NCI-H446 treated with DMSO at 0.1 percent for 48 hours (cell line): ENCODE measurements at regions not wholly inside any gene's neighbourhood (a gene's known extent, or its start where the extent isn't known, plus 50 kb on each side); places are given as distances from the start of the nearest gene placed in this dataset.

ENCODE experiments used
- DNase-seq: peaks from one replicate; lab custom pipeline; 2025; lab: John Stamatoyannopoulos, UW

DNA sequence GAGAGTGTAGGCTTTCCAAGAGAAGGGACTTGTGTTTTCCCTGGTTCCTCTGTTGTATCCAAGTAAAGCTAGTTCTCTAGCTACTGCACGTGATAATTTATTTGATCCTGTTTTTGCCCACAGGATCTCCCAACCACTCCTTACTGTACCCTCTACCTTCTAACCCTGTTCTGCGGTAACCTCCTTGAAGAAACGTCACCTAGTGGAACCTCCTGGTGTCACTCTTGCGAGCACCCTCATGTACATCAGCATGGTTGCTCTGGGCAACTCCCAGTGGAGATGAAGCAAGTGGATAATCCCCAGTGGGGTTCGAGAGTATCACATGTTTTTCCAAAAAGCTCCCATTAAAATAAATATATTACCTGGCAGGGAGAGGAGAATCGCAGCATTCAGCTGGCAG, 108.9 kb upstream of the CLMP start:
- DNase-seq: no peak

GRCh38 chr11:123302751-123303195, 107.7 kb upstream of the CLMP start:
- DNase-seq: no peak

GRCh38 chr11:123301696-123302400, 106.8 kb upstream of the CLMP start:
- no peak for DNase-seq

GRCh38 chr11:123301013-123301591, 106.1 kb upstream of the CLMP start:
- DNase-seq: peak; percentile 26

DNA sequence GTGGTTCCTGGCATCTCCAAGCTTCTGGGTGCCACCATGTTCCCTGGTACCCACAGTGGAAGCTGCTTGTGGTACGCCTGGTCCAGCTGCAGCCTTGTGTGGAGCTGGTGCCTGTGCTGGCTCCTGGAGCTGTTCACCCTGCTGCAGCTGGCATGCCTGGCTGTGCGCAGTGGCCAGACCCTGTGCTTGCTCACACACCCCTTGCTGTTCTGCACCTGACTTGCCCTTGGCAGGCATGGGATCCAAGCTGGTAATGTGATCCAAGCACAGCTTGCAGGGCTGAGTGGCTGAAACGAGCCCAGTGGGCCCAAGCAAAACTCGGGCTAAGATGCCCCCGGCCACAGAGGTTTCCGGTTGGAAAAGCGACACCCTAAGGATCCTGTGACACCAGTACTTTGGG, 104.7 kb upstream of the CLMP start:
- DNase-seq: no peak

DNA sequence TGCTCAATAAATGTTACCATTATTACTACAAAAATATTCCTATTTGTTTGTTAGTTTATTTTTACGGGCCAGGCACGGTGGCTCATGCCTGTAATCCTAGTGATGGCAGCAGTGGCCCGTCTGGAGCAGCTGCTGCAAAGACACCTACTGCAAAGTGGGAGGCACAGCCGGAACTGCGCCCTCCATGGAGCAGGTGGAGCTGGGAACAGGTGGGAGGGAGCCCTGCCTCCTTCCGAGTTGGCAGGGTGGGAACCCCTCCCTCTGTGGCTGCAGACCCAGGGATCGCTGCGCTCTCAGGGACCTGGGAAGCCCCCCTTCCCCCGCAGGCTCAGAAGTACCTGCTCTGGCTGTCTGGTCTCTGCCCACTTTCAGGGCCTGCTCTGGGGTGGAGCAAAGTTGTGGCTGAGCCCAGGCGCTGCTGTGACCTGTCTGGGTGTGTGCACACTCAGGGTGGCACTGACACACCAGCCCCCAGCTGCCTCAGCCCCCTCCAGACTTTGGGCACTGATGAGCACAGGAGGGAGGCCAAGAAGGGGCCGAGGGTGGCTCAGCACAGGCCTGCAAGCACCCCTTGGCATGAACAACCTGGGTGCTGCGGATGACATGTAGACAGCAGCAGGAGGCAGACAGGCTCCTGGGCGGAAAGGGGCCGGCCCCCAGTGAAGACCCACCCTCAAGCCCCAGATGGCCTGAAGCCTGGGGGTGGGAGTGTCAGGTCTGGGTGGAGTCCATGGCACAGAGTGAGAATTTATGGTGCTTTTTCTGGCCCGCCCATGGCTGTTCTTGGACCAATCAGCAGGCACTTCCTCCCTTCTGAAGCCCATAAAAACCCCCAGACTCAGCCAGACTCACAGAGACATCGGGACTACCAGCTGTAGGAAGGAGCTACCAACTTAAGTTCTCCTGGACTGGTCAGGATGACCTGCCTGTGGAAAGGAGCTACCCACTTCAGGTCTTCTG, 103.7 kb upstream of the CLMP start:
- DNase-seq: no peak

DNA sequence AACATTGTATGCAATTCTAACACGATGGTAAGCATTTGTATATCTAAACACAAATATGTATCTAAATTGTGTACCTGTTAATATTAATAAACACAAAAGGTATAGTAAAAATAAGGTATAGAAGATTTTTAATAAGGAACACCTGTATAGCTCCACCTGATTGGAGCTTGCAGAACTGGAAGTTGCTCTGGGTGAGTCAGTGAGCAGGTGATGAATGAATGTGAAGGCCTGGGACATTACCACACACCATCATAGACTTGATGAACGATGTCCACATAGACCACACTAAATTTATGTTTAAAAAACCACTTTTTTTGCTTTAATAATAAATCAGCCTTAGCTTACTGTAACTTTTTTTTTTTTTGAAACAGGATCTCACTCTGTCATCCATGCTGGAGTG, 97.6 kb upstream of the CLMP start:
- no peak for DNase-seq

GRCh38 chr11:123291201-123291869, 96.3 kb upstream of the CLMP start:
- DNase-seq: no peak

- no peak for DNase-seq
These were observed 91.7 kb upstream of the CLMP start for GRCh38 chr11:123286761-123287160.

DNA sequence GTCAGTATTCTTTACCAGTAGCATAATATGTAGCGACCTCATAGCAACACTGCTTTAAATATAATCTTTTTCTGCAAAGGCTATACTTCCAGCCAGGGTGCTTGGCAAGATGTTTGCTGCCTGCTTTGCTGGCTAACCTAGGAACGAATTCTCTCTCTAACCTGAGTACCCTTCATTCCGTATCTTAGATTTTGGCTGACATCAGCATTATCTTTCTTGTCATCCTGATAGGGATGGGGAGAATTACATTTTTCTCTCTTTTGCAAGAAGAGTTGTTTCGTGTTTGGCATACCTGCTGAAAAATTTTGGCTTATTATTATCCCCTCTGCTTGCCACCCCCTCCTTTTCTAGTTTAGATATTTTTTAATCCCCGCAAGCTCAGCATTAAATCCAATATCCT, 91.2 kb upstream of the CLMP start:
- no peak for DNase-seq

- no peak for DNase-seq
These were observed 89.4 kb upstream of the CLMP start for GRCh38 chr11:123284454-123284853.

GRCh38 chr11:123282597-123282996, 87.5 kb upstream of the CLMP start:
- DNase-seq: no peak

DNA sequence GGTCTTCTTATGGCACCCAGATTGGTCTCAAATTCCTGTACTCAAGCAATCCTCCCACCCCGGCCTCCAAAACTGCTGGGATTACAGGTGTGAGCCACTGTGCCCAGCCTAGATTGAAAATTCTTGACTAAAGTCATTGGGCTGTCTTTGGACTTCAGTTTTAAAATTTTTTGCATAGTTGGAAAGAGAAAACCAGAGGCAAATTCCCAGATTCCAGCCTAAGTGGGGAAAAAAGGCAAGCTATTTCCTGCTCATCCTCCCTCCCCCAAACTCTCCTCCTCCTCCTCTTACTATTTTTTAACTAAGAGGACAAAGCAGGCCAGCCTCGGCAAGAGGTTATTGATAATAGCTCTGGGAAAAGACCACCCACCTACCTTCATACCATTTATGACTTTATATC, 78.6 kb upstream of the CLMP start:
- DNase-seq: no peak

GRCh38 chr11:123272565-123272964, 77.5 kb upstream of the CLMP start:
- DNase-seq: no peak

DNA sequence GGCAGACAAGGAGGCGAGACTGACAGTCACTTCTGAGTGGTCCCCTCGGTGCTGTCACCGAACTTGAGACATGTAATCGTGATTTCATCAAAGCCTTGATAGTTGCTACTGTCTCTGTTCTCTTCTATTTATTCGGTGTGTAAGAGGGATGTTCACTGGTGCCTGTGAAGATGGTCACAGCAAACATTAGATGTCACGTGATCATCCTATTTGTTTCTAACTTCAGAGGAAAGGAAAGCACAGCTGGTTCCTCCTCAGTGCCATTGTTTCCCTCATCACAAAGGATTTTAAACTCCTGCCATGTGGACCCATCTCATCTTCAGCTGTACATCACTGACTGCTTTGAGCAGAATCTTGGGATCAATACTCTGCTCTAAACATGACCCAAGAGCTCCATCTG, 73.1 kb upstream of the CLMP start:
- DNase-seq: no peak

- no peak for DNase-seq
These were observed 70.9 kb upstream of the CLMP start for GRCh38 chr11:123265951-123266350.

DNA sequence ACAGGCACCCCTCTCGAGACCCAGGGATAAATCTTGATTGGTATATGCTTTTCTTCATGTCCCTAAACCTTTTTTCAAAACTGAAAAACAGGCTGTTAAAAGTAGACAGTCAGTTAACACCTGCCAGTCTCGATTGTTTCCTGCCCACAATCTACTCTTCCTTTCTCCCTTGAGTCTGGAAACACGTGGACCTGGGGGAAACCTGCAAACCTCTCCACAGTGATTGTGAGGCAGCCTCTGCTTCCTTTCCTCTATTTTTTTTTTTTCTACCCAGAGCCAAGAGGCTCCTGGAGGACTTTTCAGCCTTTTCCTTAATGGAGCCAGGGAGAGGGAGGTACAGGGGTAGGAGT, 69.4 kb upstream of the CLMP start:
- DNase-seq: no peak

GRCh38 chr11:123261345-123262106, 66.5 kb upstream of the CLMP start:
- peak; percentile 29 for DNase-seq

DNA sequence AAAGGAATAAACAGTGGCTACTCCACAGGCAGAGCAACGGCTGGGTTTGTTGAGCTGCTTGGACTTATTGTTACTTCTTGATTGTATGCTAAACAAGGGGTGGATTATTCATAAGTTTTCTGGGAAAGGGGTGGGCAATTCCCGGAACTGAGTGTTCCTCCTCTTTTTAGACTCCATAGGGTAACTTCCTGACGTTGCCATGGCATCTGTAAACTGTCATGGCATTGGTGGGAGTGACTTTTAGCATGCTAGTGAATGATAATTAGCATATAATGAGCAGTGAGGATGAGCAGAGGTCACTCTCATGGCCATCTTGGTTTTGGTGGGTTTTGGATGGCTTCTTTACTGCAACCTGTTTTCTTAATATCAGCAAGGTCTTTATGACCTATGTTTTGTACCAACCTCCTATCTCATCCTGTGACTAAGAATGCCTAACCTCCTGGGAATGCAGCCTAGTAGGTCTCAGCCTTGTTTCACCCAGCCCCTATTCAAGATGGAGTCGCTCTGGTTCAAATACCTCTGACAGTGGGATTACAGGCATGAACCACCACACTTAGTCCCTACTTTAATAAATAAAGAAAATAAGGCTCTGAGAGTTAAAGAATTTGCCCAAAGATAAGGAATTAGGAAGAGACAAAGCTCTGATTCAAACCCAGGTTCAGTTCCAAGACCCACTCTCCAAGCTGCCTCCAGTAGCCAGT, 65.6 kb upstream of the CLMP start:
- no peak for DNase-seq

GRCh38 chr11:123258877-123259276, 63.8 kb upstream of the CLMP start:
- no peak for DNase-seq

DNA sequence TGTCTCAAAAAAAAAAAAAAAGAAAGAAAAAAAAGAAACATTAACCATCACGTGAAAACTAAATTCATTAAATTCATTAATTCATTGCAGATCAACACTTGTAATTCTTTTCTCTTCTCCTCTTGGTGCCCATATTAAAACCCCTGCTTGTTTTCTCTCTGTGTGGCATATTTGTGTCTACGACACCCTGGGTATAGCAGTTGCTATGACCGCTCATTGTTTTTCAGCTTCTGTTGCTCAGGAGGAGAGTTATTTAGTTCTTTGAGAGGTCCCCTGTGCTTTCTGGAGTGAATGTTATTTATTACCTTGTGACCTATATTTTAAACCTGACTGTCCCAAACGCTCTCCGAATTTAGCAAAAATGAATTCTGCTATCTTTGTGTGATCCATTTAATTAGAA, 62.3 kb upstream of the CLMP start:
- no peak for DNase-seq
